RWPE1 (cell line): ENCODE measurements at regions not wholly inside any gene's neighbourhood (a gene's known extent, or its start where the extent isn't known, plus 50 kb on each side); places are given as distances from the start of the nearest gene placed in this dataset.
"Not testable (repeated sequence)": the region's sequence is repeated elsewhere in the genome, so short reads cannot be mapped to it uniquely, and the experiment has no call there.

Experiments used
- CTCF ChIA-PET: fragments of 350-600 bp; sonication (Branson Sonifier 250); formaldehyde crosslinking; extraction: SDS; loops from one replicate; lab custom pipeline; 2021; lab: Yijun Ruan, JAX
- POLR2A ChIA-PET: fragments of 400-600 bp; formaldehyde crosslinking; extraction: SDS; loops from one replicate; lab custom pipeline; 2020; ENCODE audit warnings: antibody characterized with exemption; ENCODE audit not compliant: low non-redundant PET; lab: Yijun Ruan, JAX
- DNase-seq: peaks from one replicate; pipeline ENCODE4 v3.0.0; 2012; ENCODE audit warnings: low spot score
- H3K27ac ChIP-seq: fragments of 450-650 bp; 2 replicates; pipeline ENCODE4 v1.5.1; 2017
- TF ChIP-seq, protein P1 (sequence below): fragments of 450-650 bp; conservative IDR thresholded peaks from 2 replicates; pipeline ENCODE4 v1.5.1; 2017; ENCODE audit warnings: low read depth, mild to moderate bottlenecking

GRCh38 chr2:126270587-126270986 is 385.4 kb upstream of the GYPC start:
- TF ChIP-seq, protein P1, sequence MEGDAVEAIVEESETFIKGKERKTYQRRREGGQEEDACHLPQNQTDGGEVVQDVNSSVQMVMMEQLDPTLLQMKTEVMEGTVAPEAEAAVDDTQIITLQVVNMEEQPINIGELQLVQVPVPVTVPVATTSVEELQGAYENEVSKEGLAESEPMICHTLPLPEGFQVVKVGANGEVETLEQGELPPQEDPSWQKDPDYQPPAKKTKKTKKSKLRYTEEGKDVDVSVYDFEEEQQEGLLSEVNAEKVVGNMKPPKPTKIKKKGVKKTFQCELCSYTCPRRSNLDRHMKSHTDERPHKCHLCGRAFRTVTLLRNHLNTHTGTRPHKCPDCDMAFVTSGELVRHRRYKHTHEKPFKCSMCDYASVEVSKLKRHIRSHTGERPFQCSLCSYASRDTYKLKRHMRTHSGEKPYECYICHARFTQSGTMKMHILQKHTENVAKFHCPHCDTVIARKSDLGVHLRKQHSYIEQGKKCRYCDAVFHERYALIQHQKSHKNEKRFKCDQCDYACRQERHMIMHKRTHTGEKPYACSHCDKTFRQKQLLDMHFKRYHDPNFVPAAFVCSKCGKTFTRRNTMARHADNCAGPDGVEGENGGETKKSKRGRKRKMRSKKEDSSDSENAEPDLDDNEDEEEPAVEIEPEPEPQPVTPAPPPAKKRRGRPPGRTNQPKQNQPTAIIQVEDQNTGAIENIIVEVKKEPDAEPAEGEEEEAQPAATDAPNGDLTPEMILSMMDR, result no peak
- H3K27ac ChIP-seq, result no peak overlapping the region
- no peak for DNase-seq
- POLR2A ChIA-PET, result no interaction called here
- CTCF ChIA-PET, result no interaction called here

DNA sequence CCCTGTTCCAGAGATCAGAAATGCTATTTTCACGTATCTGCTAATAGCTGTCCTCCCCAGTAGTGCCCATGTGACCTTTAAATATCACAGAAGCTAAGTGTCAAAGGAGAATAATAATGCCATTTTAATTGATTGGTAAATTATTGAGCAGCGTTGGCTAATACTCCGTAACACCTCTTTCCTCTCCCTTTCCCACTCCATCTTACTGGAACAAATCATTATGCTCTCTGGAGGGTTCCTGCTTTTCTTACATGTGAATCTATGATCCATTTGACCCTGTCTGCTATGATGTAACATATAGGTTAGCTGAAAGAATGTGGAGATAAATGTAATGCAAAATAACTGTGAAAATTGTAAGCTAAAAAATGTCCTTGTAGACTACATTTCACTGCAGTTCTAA is 383.6 kb upstream of the GYPC start:
- POLR2A ChIA-PET, result no interaction called here
- no peak for DNase-seq
- TF ChIP-seq, protein P1, result no peak
- CTCF ChIA-PET, result no interaction called here
- no peak overlapping the region for H3K27ac ChIP-seq

GRCh38 chr2:126275098-126275497 is 380.9 kb upstream of the GYPC start:
- TF ChIP-seq, protein P1, result no peak
- H3K27ac ChIP-seq, result no peak overlapping the region
- ChIA-PET POLR2A (no interaction called here), CTCF (no interaction called here)
- no peak for DNase-seq

- H3K27ac ChIP-seq, POLR2A ChIA-PET, DNase-seq, CTCF ChIA-PET: not testable (repeated sequence)
Measured at GRCh38 chr2:126276268-126276667, 379.7 kb upstream of the GYPC start.

DNA sequence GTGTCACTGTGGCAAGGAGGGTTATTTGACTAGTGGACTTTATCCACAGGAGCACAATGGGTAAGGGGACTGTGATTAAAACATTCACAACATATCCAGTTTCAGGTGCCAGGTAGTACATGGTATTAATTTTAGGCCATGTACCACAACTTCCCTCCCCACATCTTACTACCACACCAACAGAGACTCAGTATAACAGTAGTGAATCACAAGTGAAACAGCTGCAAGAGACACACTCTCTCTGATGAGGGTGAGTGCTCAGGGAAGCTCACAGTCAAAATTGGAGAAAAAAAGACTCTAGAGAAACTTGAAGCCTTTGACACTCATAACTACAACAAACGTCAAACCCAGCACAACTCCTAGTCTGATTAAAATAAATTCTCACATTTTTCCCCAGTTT is 367.6 kb upstream of the GYPC start:
- ChIA-PET CTCF (no interaction called here), POLR2A (no interaction called here)
- no peak overlapping the region for H3K27ac ChIP-seq
- no peak for DNase-seq
- TF ChIP-seq, protein P1, result no peak

DNA sequence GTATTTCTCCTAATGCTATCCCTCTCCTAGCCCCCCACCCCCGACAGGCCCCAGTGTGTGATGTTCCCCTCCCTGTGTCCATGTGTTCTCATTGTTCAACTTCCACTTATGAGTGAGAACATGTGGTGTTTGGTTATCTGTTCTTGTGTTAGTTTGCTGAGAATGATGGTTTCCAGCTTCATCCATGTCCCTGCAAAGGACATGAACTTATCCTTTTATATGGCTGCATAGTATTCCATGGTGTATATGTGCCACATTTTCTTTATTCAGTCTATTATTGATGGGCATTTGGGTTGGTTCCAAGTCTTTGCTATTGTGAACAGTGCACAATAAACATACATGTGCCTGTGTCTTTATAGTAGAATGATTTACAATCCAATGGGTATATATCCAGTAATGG is 362.0 kb upstream of the GYPC start:
- H3K27ac ChIP-seq, DNase-seq, CTCF ChIA-PET, POLR2A ChIA-PET: not testable (repeated sequence)

GRCh38 chr2:126299469-126299976 is 356.4 kb upstream of the GYPC start:
- no peak for DNase-seq
- H3K27ac ChIP-seq, result no peak overlapping the region
- TF ChIP-seq, protein P1, result no peak
- ChIA-PET CTCF (no interaction called here), POLR2A (no interaction called here)

GRCh38 chr2:126300348-126300747 is 355.6 kb upstream of the GYPC start:
- TF ChIP-seq, protein P1, result no peak
- ChIA-PET POLR2A (no interaction called here), CTCF (no interaction called here)
- no peak for DNase-seq
- no peak overlapping the region for H3K27ac ChIP-seq
